ENCODE measurements at regions not wholly inside any gene's neighbourhood (a gene's known extent, or its start where the extent isn't known, plus 50 kb on each side); places are given as distances from the start of the nearest gene placed in this dataset.

DNA sequence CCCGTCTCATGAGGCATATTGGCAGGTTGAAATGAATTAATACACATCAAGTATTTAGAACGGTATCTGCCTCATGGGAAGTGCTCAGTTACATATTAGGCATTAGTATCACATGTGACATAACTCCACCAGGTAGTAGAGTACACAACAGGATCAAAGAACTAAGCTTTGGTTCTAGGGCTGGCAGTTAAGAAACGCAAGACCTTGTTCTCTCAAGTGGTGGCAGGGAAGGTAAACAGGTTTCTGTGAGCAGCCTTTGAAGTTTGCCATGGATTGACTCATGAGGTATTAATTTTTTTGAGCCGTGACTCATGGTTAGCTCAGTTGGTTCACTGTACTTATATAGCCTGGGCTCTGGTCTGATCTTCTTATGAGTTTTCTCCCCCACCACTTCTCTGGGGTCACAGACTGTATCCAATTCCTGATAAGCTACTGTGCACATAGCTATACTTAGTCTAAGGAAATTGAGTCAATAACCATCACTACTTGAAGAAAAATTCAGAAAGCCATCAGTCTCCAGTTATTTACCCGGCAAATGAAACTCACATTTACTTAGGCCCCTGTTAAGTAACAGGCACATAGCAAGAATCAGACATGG lies 155.6 kb upstream of the STT3B start (continued):
- TF ChIP-seq, protein P1, sequence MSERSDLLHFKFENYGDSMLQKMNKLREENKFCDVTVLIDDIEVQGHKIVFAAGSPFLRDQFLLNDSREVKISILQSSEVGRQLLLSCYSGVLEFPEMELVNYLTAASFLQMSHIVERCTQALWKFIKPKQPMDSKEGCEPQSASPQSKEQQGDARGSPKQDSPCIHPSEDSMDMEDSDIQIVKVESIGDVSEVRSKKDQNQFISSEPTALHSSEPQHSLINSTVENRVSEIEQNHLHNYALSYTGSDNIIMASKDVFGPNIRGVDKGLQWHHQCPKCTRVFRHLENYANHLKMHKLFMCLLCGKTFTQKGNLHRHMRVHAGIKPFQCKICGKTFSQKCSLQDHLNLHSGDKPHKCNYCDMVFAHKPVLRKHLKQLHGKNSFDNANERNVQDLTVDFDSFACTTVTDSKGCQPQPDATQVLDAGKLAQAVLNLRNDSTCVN (CRISPR knock-in tag; IDR thresholded peaks at IDR 0.05; ENCODE audit: borderline replicate concordance), result peak; percentile 85; the same call in 1 of the 2 replicates
- TF ChIP-seq FOXO1 (CRISPR knock-in tag; IDR thresholded peaks at IDR 0.05) (peak; percentile 99), ELF3 (CRISPR knock-in tag; IDR thresholded peaks at IDR 0.05) (peak; percentile 93), ZNF263 (CRISPR knock-in tag; IDR thresholded peaks at IDR 0.05) (no peak), ZFP82 (CRISPR knock-in tag; IDR thresholded peaks at IDR 0.05; ENCODE audit: borderline replicate concordance) (no peak), ZNF607 (CRISPR knock-in tag; IDR thresholded peaks at IDR 0.05; ENCODE audit: borderline replicate concordance) (peak; percentile 49; the same call in 1 of the 2 replicates), KLF11 (CRISPR knock-in tag; IDR thresholded peaks at IDR 0.05) (peak; percentile 91; the same call in 1 of the 2 replicates), ZNF788 (CRISPR knock-in tag; IDR thresholded peaks at IDR 0.05; ENCODE audit: borderline replicate concordance) (peak; percentile 69; the same call in 1 of the 2 replicates), ZNF724P (CRISPR knock-in tag; IDR thresholded peaks at IDR 0.05; ENCODE audit: borderline replicate concordance) (0 out of 2 replicates have a peak, but pooled peaks have one; percentile 36), HHEX (CRISPR knock-in tag; IDR thresholded peaks at IDR 0.05) (peak; percentile 97), ZNF225 (CRISPR knock-in tag; IDR thresholded peaks at IDR 0.05) (no peak), ZNF747 (CRISPR knock-in tag; IDR thresholded peaks at IDR 0.05; ENCODE audit: borderline replicate concordance) (peak; percentile 41; the same call in 1 of the 2 replicates), RFX1 (IDR thresholded peaks at IDR 0.05) (no peak), YEATS2 (CRISPR knock-in tag; IDR thresholded peaks at IDR 0.05; ENCODE audit: borderline replicate concordance) (peak; percentile 61; the same call in 1 of the 2 replicates), ZMYM2 (CRISPR knock-in tag; IDR thresholded peaks at IDR 0.05) (peak; percentile 68), AGO2 (optimal IDR thresholded peaks at IDR 0.05; ENCODE audit: low read depth, low read length) (no peak), ATM (IDR thresholded peaks at IDR 0.05; ENCODE audit: borderline replicate concordance) (peak; percentile 77; the same call in 1 of the 2 replicates), ZNF776 (CRISPR knock-in tag; IDR thresholded peaks at IDR 0.05) (no peak), ZNF7 (CRISPR knock-in tag; IDR thresholded peaks at IDR 0.05) (peak; percentile 93)
- TF ChIP-seq, protein P2, sequence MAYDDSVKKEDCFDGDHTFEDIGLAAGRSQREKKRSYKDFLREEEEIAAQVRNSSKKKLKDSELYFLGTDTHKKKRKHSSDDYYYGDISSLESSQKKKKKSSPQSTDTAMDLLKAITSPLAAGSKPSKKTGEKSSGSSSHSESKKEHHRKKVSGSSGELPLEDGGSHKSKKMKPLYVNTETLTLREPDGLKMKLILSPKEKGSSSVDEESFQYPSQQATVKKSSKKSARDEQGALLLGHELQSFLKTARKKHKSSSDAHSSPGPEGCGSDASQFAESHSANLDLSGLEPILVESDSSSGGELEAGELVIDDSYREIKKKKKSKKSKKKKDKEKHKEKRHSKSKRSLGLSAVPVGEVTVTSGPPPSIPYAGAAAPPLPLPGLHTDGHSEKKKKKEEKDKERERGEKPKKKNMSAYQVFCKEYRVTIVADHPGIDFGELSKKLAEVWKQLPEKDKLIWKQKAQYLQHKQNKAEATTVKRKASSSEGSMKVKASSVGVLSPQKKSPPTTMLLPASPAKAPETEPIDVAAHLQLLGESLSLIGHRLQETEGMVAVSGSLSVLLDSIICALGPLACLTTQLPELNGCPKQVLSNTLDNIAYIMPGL (CRISPR knock-in tag; IDR thresholded peaks at IDR 0.05; ENCODE audit: borderline replicate concordance in 1 of 2, low read depth in 1 of 2), result peak; percentile 38 to 61; a peak in 1 of 4 replicates
- TF ChIP-seq, protein P3, sequence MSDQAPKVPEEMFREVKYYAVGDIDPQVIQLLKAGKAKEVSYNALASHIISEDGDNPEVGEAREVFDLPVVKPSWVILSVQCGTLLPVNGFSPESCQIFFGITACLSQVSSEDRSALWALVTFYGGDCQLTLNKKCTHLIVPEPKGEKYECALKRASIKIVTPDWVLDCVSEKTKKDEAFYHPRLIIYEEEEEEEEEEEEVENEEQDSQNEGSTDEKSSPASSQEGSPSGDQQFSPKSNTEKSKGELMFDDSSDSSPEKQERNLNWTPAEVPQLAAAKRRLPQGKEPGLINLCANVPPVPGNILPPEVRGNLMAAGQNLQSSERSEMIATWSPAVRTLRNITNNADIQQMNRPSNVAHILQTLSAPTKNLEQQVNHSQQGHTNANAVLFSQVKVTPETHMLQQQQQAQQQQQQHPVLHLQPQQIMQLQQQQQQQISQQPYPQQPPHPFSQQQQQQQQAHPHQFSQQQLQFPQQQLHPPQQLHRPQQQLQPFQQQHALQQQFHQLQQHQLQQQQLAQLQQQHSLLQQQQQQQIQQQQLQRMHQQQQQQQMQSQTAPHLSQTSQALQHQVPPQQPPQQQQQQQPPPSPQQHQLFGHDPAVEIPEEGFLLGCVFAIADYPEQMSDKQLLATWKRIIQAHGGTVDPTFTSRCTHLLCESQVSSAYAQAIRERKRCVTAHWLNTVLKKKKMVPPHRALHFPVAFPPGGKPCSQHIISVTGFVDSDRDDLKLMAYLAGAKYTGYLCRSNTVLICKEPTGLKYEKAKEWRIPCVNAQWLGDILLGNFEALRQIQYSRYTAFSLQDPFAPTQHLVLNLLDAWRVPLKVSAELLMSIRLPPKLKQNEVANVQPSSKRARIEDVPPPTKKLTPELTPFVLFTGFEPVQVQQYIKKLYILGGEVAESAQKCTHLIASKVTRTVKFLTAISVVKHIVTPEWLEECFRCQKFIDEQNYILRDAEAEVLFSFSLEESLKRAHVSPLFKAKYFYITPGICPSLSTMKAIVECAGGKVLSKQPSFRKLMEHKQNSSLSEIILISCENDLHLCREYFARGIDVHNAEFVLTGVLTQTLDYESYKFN (CRISPR knock-in tag; conservative IDR thresholded peaks at IDR 0.05), result peak; percentile 99

All from HepG2 (cell line).